Body of pancreas (tissue), 4 donors: ENCODE measurements at regions not wholly inside any gene's neighbourhood (a gene's known extent, or its start where the extent isn't known, plus 50 kb on each side); places are given as distances from the start of the nearest gene placed in this dataset.
"Not testable (repeated sequence)": the region's sequence is repeated elsewhere in the genome, so short reads cannot be mapped to it uniquely, and the experiment has no call there.

Experiments
- ATAC-seq: fragments of 150-250 bp; one replicate; pipeline ENCODE4 v1.9.1; 2016
- DNase-seq, 4 donors: peaks; one replicate each; pipeline ENCODE4 v3.0.0-alpha.2; 2019
- H3K27ac ChIP-seq, 4 donors: fragments of 200-600 bp; sonication (generic); 1 replicate in 3 of 4; 2 replicates in 1 of 4; pipeline versions ENCODE4 v1.5.1 to v1.6.1; 2016 to 2019; ENCODE audit warnings: mild to moderate bottlenecking in 1 of 4, mixed read lengths in 1 of 4, moderate library complexity in 1 of 4
- H3K27me3 ChIP-seq, 2 donors: fragments of 200-600 bp; sonication (generic); one replicate each; pipeline ENCODE4 v1.6.0; 2016; ENCODE audit warnings: mild to moderate bottlenecking in 1 of 2
- H3K36me3 ChIP-seq, 2 donors: fragments of 200-600 bp; sonication (generic); replicated peaks in 1 of 2; 2 replicates each; pipeline ENCODE4 v1.5.1; 2016; ENCODE audit warnings: low read depth in 2 of 2; ENCODE audit not compliant: insufficient read depth in 1 of 2
- H3K4me1 ChIP-seq: fragments of 200-600 bp; sonication (generic); one replicate; pipeline ENCODE4 v1.6.0; 2016
- H3K4me3 ChIP-seq, 2 donors: fragments of 200-600 bp; sonication (generic); 1 replicate in 1 of 2; 2 replicates in 1 of 2; pipeline ENCODE4 v1.5.1; 2016 to 2019
- H3K9me3 ChIP-seq, 3 donors: fragments of 200-600 bp; sonication (generic); 1 replicate in 2 of 3; 2 replicates in 1 of 3; pipeline ENCODE4 v1.5.1; 2016
- POLR2A ChIP-seq, 3 donors: fragments of 450-650 bp; IDR thresholded peaks; one replicate each; pipeline ENCODE4 v1.6.1; 2016; ENCODE audit warnings: antibody characterized with exemption in 3 of 3, mild to moderate bottlenecking in 2 of 3
- WGBS, 2 donors: methylation state at CpG; one replicate each; pipeline ENCODE4 v1.1.5; 2017; 5-methylcytosine and 5-hydroxymethylcytosine counted together
- intact Hi-C: fragments of 100-400 bp; cut with DNase I; formaldehyde crosslinking; loops from one replicate; pipeline ENCODE4 v1.15.1; 2023
- TF ChIP-seq, protein P1 (sequence below), 7 experiments: fragments of 450-650 bp in 4 of 7; fragments of 200-600 bp in 3 of 7; sonication (generic) in 3 of 7; IDR thresholded peaks; one replicate each; pipeline ENCODE4 v1.5.1; 2016 to 2019; ENCODE audit warnings: antibody characterized with exemption in 7 of 7

DNA sequence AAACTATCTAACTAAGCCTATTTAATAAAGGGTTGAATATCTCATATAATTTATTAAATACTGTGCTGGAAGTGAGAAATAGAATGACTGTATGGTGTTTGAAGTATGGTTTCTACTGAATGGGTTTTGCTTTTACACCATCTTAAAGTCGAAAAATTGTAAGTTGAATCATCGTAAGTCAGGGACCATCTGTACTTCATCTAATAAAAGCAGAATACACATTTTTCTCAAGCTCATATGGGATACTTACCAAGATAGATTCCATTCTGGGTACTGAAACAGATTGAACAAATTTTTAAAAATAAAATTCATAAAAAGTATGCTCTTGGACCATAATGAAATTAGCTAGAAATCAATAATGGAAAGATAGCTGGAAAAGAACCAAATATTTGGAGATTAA, 285.4 kb downstream of the CXCL12 start:
- H3K4me1 ChIP-seq: no peaks in the 10 kb centered on the region
- H3K27ac ChIP-seq: no peak overlapping the region
- 82 to 90% methylated on average over 2 of the region's 2 CpGs for WGBS, 2 donors
- H3K27me3 ChIP-seq: no peaks in the 10 kb centered on the region
- H3K9me3 ChIP-seq: no peaks in the 10 kb centered on the region
- no peak for DNase-seq
- no peaks in the 10 kb centered on the region for H3K36me3 ChIP-seq
- no peak for ATAC-seq
- intact Hi-C loops: no loop called here
- H3K4me3 ChIP-seq: no peak overlapping the region
- no peak for TF ChIP-seq POLR2A (IDR thresholded peaks at IDR 0.05)
- TF ChIP-seq, protein P1, sequence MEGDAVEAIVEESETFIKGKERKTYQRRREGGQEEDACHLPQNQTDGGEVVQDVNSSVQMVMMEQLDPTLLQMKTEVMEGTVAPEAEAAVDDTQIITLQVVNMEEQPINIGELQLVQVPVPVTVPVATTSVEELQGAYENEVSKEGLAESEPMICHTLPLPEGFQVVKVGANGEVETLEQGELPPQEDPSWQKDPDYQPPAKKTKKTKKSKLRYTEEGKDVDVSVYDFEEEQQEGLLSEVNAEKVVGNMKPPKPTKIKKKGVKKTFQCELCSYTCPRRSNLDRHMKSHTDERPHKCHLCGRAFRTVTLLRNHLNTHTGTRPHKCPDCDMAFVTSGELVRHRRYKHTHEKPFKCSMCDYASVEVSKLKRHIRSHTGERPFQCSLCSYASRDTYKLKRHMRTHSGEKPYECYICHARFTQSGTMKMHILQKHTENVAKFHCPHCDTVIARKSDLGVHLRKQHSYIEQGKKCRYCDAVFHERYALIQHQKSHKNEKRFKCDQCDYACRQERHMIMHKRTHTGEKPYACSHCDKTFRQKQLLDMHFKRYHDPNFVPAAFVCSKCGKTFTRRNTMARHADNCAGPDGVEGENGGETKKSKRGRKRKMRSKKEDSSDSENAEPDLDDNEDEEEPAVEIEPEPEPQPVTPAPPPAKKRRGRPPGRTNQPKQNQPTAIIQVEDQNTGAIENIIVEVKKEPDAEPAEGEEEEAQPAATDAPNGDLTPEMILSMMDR (IDR thresholded peaks at IDR 0.05): no peak

DNA sequence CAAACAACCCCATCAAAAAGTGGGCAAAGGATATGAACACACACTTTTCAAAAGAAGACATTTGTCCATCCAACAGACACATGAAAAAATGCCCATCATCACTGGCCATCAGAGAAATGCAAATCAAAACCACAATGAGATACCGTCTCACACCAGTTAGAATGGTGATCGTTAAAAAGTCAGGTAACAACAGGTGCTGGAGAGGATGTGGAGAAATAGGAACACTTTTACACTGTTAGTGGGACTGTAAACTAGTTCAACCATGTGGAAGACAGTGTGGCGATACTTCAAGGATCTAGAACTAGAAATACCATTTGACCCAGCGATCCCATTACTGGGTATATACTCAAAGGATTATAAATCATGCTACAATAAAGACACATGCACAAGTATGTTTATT, 288.7 kb downstream of the CXCL12 start:
- 76 to 96% methylated on average over 4 of the region's 4 CpGs for WGBS, 2 donors
- H3K4me3 ChIP-seq, H3K27ac ChIP-seq, H3K27me3 ChIP-seq, H3K36me3 ChIP-seq, ATAC-seq, DNase-seq, intact Hi-C loops, H3K9me3 ChIP-seq, H3K4me1 ChIP-seq: not testable (repeated sequence)

DNA sequence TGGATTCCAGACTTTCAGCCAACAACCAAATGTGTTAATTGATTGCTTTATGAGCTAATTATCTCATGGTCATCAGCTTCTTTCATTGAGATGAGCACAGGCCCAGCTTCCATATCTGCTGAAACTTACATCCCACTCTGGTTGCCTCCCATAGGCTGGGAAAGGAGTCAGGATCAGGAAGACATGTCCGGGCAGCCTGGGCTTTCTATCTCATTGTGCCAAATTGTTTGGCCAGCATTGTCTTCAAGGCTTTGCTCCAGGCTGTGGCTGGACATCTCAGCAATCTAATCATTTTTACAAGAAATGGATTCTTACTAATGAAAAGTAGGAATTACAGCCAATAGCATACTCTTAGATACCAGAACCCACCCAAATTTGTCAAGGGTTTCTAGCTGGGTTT, 295.2 kb downstream of the CXCL12 start:
- intact Hi-C loops: no loop called here
- Histone ChIP-seq H3K27ac (no peak overlapping the region), H3K27me3 (no peaks in the 10 kb centered on the region), H3K36me3 (no peaks in the 10 kb centered on the region), H3K9me3 (no peaks in the 10 kb centered on the region), H3K4me1 (peaks cover 4% of the 10 kb centered on the region), H3K4me3 (no peak overlapping the region)
- 69 to 77% methylated on average over 1 of the region's 1 CpG for WGBS, 2 donors
- TF ChIP-seq, protein P1 (IDR thresholded peaks at IDR 0.05): no peak
- no peak for TF ChIP-seq POLR2A (IDR thresholded peaks at IDR 0.05)
- ATAC-seq (no peak), DNase-seq (no peak)

DNA sequence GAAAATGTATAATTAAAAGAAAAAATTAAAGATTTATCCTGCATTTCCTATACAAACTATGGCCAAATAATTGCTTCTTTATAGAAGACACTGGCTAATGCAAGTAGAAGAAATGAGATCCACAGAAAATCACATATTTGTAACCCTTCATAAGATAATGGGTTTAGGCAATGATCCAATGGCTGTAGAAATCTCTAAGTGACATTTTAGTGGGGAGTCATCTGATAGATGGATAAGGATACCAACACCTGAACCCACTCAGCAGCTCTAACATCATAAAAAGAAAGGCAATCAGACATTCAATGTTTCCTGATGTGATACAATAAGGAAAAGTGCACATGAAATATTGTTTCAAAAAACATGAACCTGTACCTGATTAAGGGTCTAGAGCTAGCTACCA, 297.5 kb downstream of the CXCL12 start:
- Histone ChIP-seq H3K4me1 (peaks cover 27% of the 10 kb centered on the region), H3K27ac (no peak overlapping the region), H3K4me3 (no peak overlapping the region), H3K9me3 (no peaks in the 10 kb centered on the region), H3K36me3 (no peaks in the 10 kb centered on the region), H3K27me3 (no peaks in the 10 kb centered on the region)
- TF ChIP-seq, protein P1 (IDR thresholded peaks at IDR 0.05): no peak
- no peak for TF ChIP-seq POLR2A (IDR thresholded peaks at IDR 0.05)
- ATAC-seq: no peak
- no peak for DNase-seq
- intact Hi-C loops: no loop called here

DNA sequence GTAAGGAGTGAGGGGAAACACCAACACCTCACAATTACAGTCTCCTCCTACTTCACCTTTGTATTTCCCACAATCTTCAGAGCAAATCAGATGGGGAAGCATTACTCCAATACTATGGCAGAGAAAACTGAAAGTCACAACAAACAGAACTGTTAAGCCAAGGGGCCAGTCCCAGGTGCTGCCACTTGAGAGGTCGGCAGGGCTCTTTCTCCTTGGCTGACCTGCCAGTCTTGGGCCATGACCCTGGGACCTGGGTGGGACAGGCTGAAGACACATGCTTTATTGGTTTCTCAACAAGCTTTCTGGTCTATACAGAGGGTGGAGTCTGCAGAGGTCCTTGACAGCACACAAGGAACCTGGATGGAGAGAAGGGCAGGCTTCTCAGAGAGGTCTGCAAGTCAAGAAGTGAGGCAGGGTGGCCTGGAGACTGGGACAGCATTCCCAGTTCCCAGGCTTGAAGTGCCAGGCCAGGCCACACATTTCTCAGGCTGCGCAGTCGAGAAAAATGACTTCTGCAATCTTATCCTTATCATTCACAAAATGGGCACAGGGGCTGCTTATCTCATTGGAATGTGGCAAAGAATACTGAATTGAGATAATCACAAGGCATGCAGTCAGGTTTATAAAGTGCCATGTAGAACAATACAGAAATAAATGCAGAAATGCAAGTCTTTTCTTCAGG, 301.0 kb downstream of the CXCL12 start:
- H3K36me3 ChIP-seq: no peaks in the 10 kb centered on the region
- H3K9me3 ChIP-seq: no peaks in the 10 kb centered on the region
- WGBS, 2 donors: 19 to 23% methylated on average over 3 of the region's 3 CpGs
- intact Hi-C loops: no loop called here
- no peaks in the 10 kb centered on the region for H3K27me3 ChIP-seq
- peak overlapping the region in 3 of 4 donors; percentile 52 to 62 (median 56) for H3K27ac ChIP-seq
- TF ChIP-seq, protein P1 (IDR thresholded peaks at IDR 0.05): no peak
- no peak for TF ChIP-seq POLR2A (IDR thresholded peaks at IDR 0.05)
- peaks cover 30% of the 10 kb centered on the region for H3K4me1 ChIP-seq
- DNase-seq (peak in 2 of 4 donors; percentile 21 to 55), ATAC-seq (peak; percentile 55)
- H3K4me3 ChIP-seq: no peak overlapping the region
